HG03442 (cell line): ENCODE measurements at regions not wholly inside any gene's neighbourhood (a gene's known extent, or its start where the extent isn't known, plus 50 kb on each side); places are given as distances from the start of the nearest gene placed in this dataset.
A peak's percentile ranks its signal among the peaks of the same experiment; 100 is the strongest.
"Not testable (repeated sequence)": the region's sequence is repeated elsewhere in the genome, so short reads cannot be mapped to it uniquely, and the experiment has no call there.

ENCODE experiments used
- ATAC-seq: cut with Tn5 transposase; IDR thresholded peaks from one replicate; pipeline ENCODE4 v1.9.1; 2021; ENCODE audit warnings: mild to moderate bottlenecking, moderate library complexity; ENCODE audit not compliant: unreplicated experiment

- no peak for ATAC-seq
Measured at GRCh38 chr1:182172699-182173098, 111.2 kb upstream of the ZNF648 start.

- ATAC-seq, result peak; percentile 45
Measured at GRCh38 chr1:182170891-182171461, 109.5 kb upstream of the ZNF648 start.

- ATAC-seq, result no peak
Measured at GRCh38 chr1:182169203-182169602, 107.7 kb upstream of the ZNF648 start.

GRCh38 chr1:182166750-182167149 lies 105.2 kb upstream of the ZNF648 start:
- no peak for ATAC-seq

- no peak for ATAC-seq
Measured at GRCh38 chr1:182166321-182166720, 104.8 kb upstream of the ZNF648 start.

GRCh38 chr1:182164273-182164672 lies 102.8 kb upstream of the ZNF648 start:
- no peak for ATAC-seq

GRCh38 chr1:182163821-182164223 lies 102.3 kb upstream of the ZNF648 start:
- ATAC-seq, result no peak

GRCh38 chr1:182159443-182159842 lies 97.9 kb upstream of the ZNF648 start:
- ATAC-seq, result no peak

- no peak for ATAC-seq
Measured at GRCh38 chr1:182157187-182157586, 95.7 kb upstream of the ZNF648 start.

- ATAC-seq, result not testable (repeated sequence)
Measured at GRCh38 chr1:182154425-182154824, 92.9 kb upstream of the ZNF648 start.

GRCh38 chr1:182149411-182149965 lies 88.0 kb upstream of the ZNF648 start:
- no peak for ATAC-seq

GRCh38 chr1:182147951-182148350 lies 86.4 kb upstream of the ZNF648 start:
- no peak for ATAC-seq

- peak; percentile 86 for ATAC-seq
Measured at GRCh38 chr1:182147136-182147820, 85.8 kb upstream of the ZNF648 start.

- ATAC-seq, result no peak
Measured at GRCh38 chr1:182146286-182146685, 84.8 kb upstream of the ZNF648 start.

- no peak for ATAC-seq
Measured at GRCh38 chr1:182145441-182145840, 83.9 kb upstream of the ZNF648 start.

- ATAC-seq, result no peak
Measured at GRCh38 chr1:182144646-182145030, 83.1 kb upstream of the ZNF648 start.

- no peak for ATAC-seq
Measured at GRCh38 chr1:182143825-182144645, 82.5 kb upstream of the ZNF648 start.

GRCh38 chr1:182143154-182143657 lies 81.7 kb upstream of the ZNF648 start:
- no peak for ATAC-seq

GRCh38 chr1:182142621-182143020 lies 81.1 kb upstream of the ZNF648 start:
- ATAC-seq, result no peak

- no peak for ATAC-seq
Measured at GRCh38 chr1:182141040-182141439, 79.5 kb upstream of the ZNF648 start.

GRCh38 chr1:182139496-182139895 lies 78.0 kb upstream of the ZNF648 start:
- no peak for ATAC-seq
